ENCODE measurements at regions not wholly inside any gene's neighbourhood (a gene's known extent, or its start where the extent isn't known, plus 50 kb on each side); places are given as distances from the start of the nearest gene placed in this dataset.

GRCh38 chr3:55341502-55342031 is 145.5 kb downstream of the WNT5A start:
- DNase-seq: no peak

- DNase-seq: no peak
Measured at GRCh38 chr3:55339819-55340218, 147.3 kb downstream of the WNT5A start.

GRCh38 chr3:55339390-55339789 is 147.7 kb downstream of the WNT5A start:
- DNase-seq: no peak

- no peak for DNase-seq
Measured at GRCh38 chr3:55337641-55338180, 149.4 kb downstream of the WNT5A start.

GRCh38 chr3:55333923-55334322 is 153.2 kb downstream of the WNT5A start:
- DNase-seq: no peak

- no peak for DNase-seq
Measured at GRCh38 chr3:55333046-55333445, 154.1 kb downstream of the WNT5A start.

GRCh38 chr3:55332176-55332575 is 154.9 kb downstream of the WNT5A start:
- no peak for DNase-seq

GRCh38 chr3:55331524-55331923 is 155.6 kb downstream of the WNT5A start:
- no peak for DNase-seq

GRCh38 chr3:55330756-55331155 is 156.3 kb downstream of the WNT5A start:
- DNase-seq: no peak

- DNase-seq: no peak
Measured at GRCh38 chr3:55330355-55330754, 156.8 kb downstream of the WNT5A start.

- DNase-seq: no peak
Measured at GRCh38 chr3:55329849-55330248, 157.3 kb downstream of the WNT5A start.

GRCh38 chr3:55327131-55327920 is 159.8 kb downstream of the WNT5A start:
- DNase-seq: no peak

- DNase-seq: peak; percentile 39
Measured at GRCh38 chr3:55322638-55323037, 164.5 kb downstream of the WNT5A start.

- no peak for DNase-seq
Measured at GRCh38 chr3:55320928-55321327, 166.2 kb downstream of the WNT5A start.

- DNase-seq: no peak
Measured at GRCh38 chr3:55315396-55315795, 171.7 kb downstream of the WNT5A start.

- DNase-seq: no peak
Measured at GRCh38 chr3:55313666-55314065, 173.4 kb downstream of the WNT5A start.

- DNase-seq: no peak
Measured at GRCh38 chr3:55309336-55309735, 177.8 kb downstream of the WNT5A start.

- DNase-seq: no peak
Measured at GRCh38 chr3:55307622-55308021, 179.5 kb downstream of the WNT5A start.

- DNase-seq: peak; percentile 58
Measured at GRCh38 chr3:55305696-55306485, 181.2 kb downstream of the WNT5A start.

- DNase-seq: no peak
Measured at GRCh38 chr3:55300701-55301100, 186.4 kb downstream of the WNT5A start.

GRCh38 chr3:55297706-55298105 is 189.4 kb downstream of the WNT5A start:
- no peak for DNase-seq

- no peak for DNase-seq
Measured at GRCh38 chr3:55297245-55297644, 189.9 kb downstream of the WNT5A start.

- no peak for DNase-seq
Measured at GRCh38 chr3:55296791-55297190, 190.3 kb downstream of the WNT5A start.

- DNase-seq: no peak
Measured at GRCh38 chr3:55296030-55296429, 191.1 kb downstream of the WNT5A start.
